Lower leg skin (tissue), 4 donors: ENCODE measurements at regions not wholly inside any gene's neighbourhood (a gene's known extent, or its start where the extent isn't known, plus 50 kb on each side); places are given as distances from the start of the nearest gene placed in this dataset.

ENCODE experiments used
- DNase-seq, 2 donors: peaks; one replicate each; pipeline ENCODE4 v3.0.0-alpha.2; 2019; ENCODE audit warnings: low spot score in 2 of 2
- H3K4me3 ChIP-seq: fragments of 200-600 bp; sonication (generic); 2 replicates; pipeline ENCODE4 v1.5.1; 2017; ENCODE audit warnings: mild to moderate bottlenecking, low read depth; ENCODE audit not compliant: poor library complexity, severe bottlenecking
- CTCF ChIP-seq, 3 donors: fragments of 450-650 bp; IDR thresholded peaks; one replicate each; pipeline ENCODE4 v1.5.1; 2016; ENCODE audit warnings: antibody characterized with exemption in 3 of 3, mild to moderate bottlenecking in 3 of 3, moderate library complexity in 2 of 3
- POLR2A ChIP-seq, 2 donors: fragments of 450-650 bp; IDR thresholded peaks; one replicate each; pipeline ENCODE4 v1.6.1; 2016 to 2017; ENCODE audit warnings: antibody characterized with exemption in 2 of 2, mild to moderate bottlenecking in 1 of 2, moderate library complexity in 1 of 2
- WGBS, 2 donors: methylation state at CpG; one replicate each; pipeline ENCODE4 v1.1.5; 2018; 5-methylcytosine and 5-hydroxymethylcytosine counted together
- intact Hi-C: fragments of 100-400 bp; cut with DNase I; formaldehyde crosslinking; loops from one replicate; pipeline ENCODE4 v1.15.0; 2023; ENCODE audit warnings: low total_unique reads

- no peak for DNase-seq
- TF ChIP-seq POLR2A (IDR thresholded peaks at IDR 0.05) (no peak), CTCF (IDR thresholded peaks at IDR 0.05) (no peak)
- WGBS, 2 donors = 65 to 68% methylated on average over 5 of the region's 5 CpGs
- intact Hi-C loops = no loop called here
- no peak overlapping the region for H3K4me3 ChIP-seq
Measured at GRCh38 chr4:135015771-135016170, 814.2 kb upstream of the PABPC4L start.

GRCh38 chr4:135007400-135007799, 805.8 kb upstream of the PABPC4L start:
- 68 to 76% methylated on average over 3 of the region's 3 CpGs for WGBS, 2 donors
- no peak for DNase-seq
- TF ChIP-seq CTCF (IDR thresholded peaks at IDR 0.05) = no peak
- TF ChIP-seq POLR2A (IDR thresholded peaks at IDR 0.05) = no peak
- no peak overlapping the region for H3K4me3 ChIP-seq
- intact Hi-C loops = no loop called here

- DNase-seq = no peak
- H3K4me3 ChIP-seq = no peak overlapping the region
- intact Hi-C loops = no loop called here
- TF ChIP-seq POLR2A (IDR thresholded peaks at IDR 0.05) = no peak
- TF ChIP-seq CTCF (IDR thresholded peaks at IDR 0.05) = no peak
- WGBS, 2 donors = 83 to 87% methylated on average over 2 of the region's 2 CpGs
Measured at GRCh38 chr4:134999169-134999568, 797.6 kb upstream of the PABPC4L start.

- DNase-seq = no peak
- no peak overlapping the region for H3K4me3 ChIP-seq
- TF ChIP-seq CTCF (IDR thresholded peaks at IDR 0.05) (no peak), POLR2A (IDR thresholded peaks at IDR 0.05) (no peak)
- intact Hi-C loops = no loop called here
- WGBS, 2 donors = 46 to 61% methylated on average over 3 of the region's 3 CpGs
Measured at GRCh38 chr4:134961963-134962362, 760.4 kb upstream of the PABPC4L start.

GRCh38 chr4:134958862-134959261, 757.3 kb upstream of the PABPC4L start:
- intact Hi-C loops = no loop called here
- DNase-seq = no peak
- no peak overlapping the region for H3K4me3 ChIP-seq
- WGBS, 2 donors = 78 to 82% methylated on average over 1 of the region's 1 CpG
- TF ChIP-seq CTCF (IDR thresholded peaks at IDR 0.05) (no peak), POLR2A (IDR thresholded peaks at IDR 0.05) (no peak)

GRCh38 chr4:134955059-134955458, 753.5 kb upstream of the PABPC4L start:
- intact Hi-C loops = no loop called here
- no peak overlapping the region for H3K4me3 ChIP-seq
- no peak for TF ChIP-seq CTCF (IDR thresholded peaks at IDR 0.05)
- no peak for TF ChIP-seq POLR2A (IDR thresholded peaks at IDR 0.05)
- DNase-seq = no peak
- 79 to 91% methylated on average over 1 of the region's 1 CpG for WGBS, 2 donors
